GM21619 (cell line): ENCODE measurements at regions not wholly inside any gene's neighbourhood (a gene's known extent, or its start where the extent isn't known, plus 50 kb on each side); places are given as distances from the start of the nearest gene placed in this dataset.
"Not testable (repeated sequence)": the region's sequence is repeated elsewhere in the genome, so short reads cannot be mapped to it uniquely, and the experiment has no call there.

Source experiments
- ATAC-seq: cut with Tn5 transposase; IDR thresholded peaks from one replicate; pipeline ENCODE4 v1.9.1; 2021; ENCODE audit not compliant: unreplicated experiment

GRCh38 chr1:227508431-227508830 is 54.9 kb upstream of the ZNF678 start:
- ATAC-seq = no peak

- not testable (repeated sequence) for ATAC-seq
These were observed 56.6 kb upstream of the ZNF678 start for GRCh38 chr1:227506490-227507393.

GRCh38 chr1:227496045-227496444 is 67.3 kb upstream of the ZNF678 start:
- not testable (repeated sequence) for ATAC-seq

- ATAC-seq = not testable (repeated sequence)
These were observed 69.3 kb upstream of the ZNF678 start for GRCh38 chr1:227493863-227494551.

- ATAC-seq = no peak
These were observed 72.9 kb upstream of the ZNF678 start for GRCh38 chr1:227490478-227490877.

GRCh38 chr1:227490001-227490400 is 73.4 kb upstream of the ZNF678 start:
- ATAC-seq = no peak

GRCh38 chr1:227489572-227489971 is 73.8 kb upstream of the ZNF678 start:
- no peak for ATAC-seq

- no peak for ATAC-seq
These were observed 75.8 kb upstream of the ZNF678 start for GRCh38 chr1:227487606-227488005.

GRCh38 chr1:227486559-227486958 is 76.8 kb upstream of the ZNF678 start:
- no peak for ATAC-seq

GRCh38 chr1:227482023-227482299 is 81.4 kb upstream of the ZNF678 start:
- no peak for ATAC-seq

DNA sequence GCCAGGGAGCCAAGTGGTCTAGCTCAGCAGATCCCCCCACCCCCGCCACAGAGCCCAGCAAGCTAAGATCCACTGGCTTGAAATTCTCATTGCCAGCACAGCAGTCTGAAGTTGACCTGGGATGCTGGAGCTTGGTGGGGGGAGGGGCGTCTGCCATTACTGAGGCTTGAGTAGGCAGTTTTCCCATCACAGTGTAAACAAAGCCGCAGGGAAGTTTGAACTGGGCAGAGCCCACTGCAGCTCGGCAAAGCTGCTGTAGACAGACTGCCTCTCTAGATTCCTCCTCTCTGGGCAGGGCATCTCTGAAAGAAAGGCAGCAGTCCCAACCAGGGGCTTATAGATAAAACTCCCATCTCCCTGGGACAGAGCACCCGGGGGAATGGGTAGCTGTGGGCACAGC is 89.3 kb upstream of the ZNF678 start:
- not testable (repeated sequence) for ATAC-seq

GRCh38 chr1:227472772-227473171 is 90.6 kb upstream of the ZNF678 start:
- no peak for ATAC-seq

DNA sequence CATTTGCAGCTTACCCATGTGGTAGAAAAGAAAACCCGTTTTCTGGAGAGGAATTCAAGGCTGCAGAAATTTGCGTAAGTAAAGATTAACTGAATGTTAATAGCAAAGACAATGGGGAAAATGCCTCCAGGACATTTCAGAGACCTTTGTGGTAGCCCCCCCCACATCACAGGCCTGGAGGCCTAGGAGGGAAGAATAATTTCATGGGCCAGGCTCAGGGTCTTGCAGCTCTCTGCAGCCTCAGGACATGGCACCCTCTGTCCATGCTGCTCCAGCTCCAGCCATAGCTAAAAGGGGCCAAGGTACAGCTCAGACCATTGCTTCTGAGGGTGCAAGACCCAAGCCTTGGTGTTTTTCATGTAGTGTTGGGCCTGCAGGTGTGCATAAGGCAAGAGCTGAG is 92.7 kb upstream of the ZNF678 start:
- no peak for ATAC-seq

- no peak for ATAC-seq
These were observed 93.6 kb upstream of the ZNF678 start for GRCh38 chr1:227469708-227470107.

DNA sequence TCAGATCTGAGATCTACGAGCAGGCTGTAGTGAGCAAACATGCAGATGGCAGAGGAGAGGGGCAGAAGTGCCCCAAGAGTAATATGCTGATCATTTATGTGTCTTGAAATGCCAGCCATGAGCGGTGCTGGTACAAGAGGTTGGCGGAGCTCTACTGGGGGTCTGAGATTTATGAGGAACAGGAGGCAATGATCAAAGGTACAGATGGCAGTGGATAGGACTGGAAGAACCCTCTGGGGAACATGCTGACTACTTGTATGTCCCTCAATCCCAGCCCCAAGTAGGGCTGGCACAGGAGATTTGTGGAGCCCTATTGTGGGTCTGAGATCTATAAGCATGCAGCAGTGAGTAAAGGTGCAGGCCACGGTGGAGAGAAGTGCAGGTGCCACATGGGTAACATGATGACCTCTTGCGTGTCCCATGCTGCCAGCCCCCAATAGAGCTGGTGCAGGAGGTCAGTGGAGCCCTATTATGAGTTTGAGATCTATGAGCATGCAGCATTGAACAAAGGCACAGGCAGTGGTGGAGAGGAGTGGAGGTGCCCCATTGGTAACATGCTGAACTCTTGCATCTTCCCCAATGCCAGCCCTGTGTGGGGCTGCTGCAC is 97.2 kb upstream of the ZNF678 start:
- no peak for ATAC-seq

- no peak for ATAC-seq
These were observed 98.1 kb upstream of the ZNF678 start for GRCh38 chr1:227465256-227465655.

GRCh38 chr1:227459977-227460376 is 103.4 kb upstream of the ZNF678 start:
- no peak for ATAC-seq

- no peak for ATAC-seq
These were observed 104.0 kb upstream of the ZNF678 start for GRCh38 chr1:227459326-227459841.

DNA sequence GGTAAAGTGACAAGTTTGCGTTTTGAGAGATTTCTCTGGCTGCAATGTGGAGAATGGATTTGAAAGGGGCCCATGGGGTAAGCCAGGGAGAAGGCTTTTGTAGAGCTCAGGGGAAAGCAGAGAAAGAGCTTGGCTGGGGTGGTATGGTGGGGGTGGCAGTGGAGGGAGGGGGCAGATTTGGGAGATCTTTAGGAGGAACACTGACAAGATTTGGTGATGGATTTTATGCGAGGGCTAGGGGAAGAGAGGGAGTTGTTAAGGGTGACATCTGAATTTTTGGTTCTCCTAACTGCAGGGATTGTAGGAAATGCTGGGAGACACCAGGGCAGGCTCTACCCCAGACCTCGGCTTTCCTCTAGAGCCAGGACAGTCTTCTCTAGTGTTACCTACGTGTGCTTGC is 108.7 kb upstream of the ZNF678 start:
- ATAC-seq = no peak

- no peak for ATAC-seq
These were observed 109.6 kb upstream of the ZNF678 start for GRCh38 chr1:227453631-227454355.

- ATAC-seq = no peak
These were observed 111.4 kb upstream of the ZNF678 start for GRCh38 chr1:227451954-227452353.
